ENCODE measurements at regions not wholly inside any gene's neighbourhood (a gene's known extent, or its start where the extent isn't known, plus 50 kb on each side); places are given as distances from the start of the nearest gene placed in this dataset.

DNA sequence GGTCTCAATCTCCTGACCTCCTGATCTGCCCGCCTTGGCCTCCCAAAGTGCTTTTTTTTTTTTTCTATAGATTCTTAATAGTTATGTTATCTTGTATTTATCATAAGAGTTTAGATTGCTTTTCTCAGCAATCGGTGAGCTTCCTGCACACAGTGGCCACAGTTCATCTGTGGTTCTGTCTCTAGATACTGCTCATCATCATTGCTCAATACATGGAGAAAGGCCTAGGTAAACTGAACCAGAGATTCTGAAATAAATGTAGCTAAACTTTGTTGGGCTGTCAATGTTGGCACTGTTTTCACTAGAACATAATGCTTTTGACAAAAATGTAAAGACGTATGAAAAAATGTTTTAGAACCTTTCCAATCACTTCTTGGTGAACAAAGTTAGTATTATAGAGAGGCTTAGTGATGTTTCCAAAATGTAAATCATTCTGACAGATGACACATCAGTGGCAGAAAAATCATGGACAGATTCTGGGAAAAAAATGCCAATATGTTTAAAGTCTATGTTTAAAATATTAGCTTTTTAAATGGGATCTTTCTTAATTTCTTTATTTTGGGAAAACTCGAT is 50.0 kb upstream of the LIMCH1 start:
- no peak for DNase-seq (ENCODE audit: extremely low read depth, insufficient read length)
- Histone ChIP-seq H3K4me3 (replicated peaks; ENCODE audit: low read depth, low read length) (no peak overlapping the region), H3K36me3 (ENCODE audit: control insufficient read depth, insufficient read depth, low read length) (no peaks in the 10 kb centered on the region), H3K27me3 (replicated peaks; ENCODE audit: control insufficient read depth, insufficient read depth, low read length) (no peaks in the 10 kb centered on the region)
- TF ChIP-seq, protein P1, sequence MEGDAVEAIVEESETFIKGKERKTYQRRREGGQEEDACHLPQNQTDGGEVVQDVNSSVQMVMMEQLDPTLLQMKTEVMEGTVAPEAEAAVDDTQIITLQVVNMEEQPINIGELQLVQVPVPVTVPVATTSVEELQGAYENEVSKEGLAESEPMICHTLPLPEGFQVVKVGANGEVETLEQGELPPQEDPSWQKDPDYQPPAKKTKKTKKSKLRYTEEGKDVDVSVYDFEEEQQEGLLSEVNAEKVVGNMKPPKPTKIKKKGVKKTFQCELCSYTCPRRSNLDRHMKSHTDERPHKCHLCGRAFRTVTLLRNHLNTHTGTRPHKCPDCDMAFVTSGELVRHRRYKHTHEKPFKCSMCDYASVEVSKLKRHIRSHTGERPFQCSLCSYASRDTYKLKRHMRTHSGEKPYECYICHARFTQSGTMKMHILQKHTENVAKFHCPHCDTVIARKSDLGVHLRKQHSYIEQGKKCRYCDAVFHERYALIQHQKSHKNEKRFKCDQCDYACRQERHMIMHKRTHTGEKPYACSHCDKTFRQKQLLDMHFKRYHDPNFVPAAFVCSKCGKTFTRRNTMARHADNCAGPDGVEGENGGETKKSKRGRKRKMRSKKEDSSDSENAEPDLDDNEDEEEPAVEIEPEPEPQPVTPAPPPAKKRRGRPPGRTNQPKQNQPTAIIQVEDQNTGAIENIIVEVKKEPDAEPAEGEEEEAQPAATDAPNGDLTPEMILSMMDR (IDR thresholded peaks at IDR 0.05; ENCODE audit: insufficient read depth, low read length, poor library complexity, severe bottlenecking) = no peak

All from GM06990 (cell line).